OCI-LY1 (cell line): ENCODE measurements at regions not wholly inside any gene's neighbourhood (a gene's known extent, or its start where the extent isn't known, plus 50 kb on each side); places are given as distances from the start of the nearest gene placed in this dataset.

Experiments
- CTCF ChIP-seq: fragments of 200-600 bp; sonication (generic), shearing (Covaris generic); IDR thresholded peaks from 2 replicates; pipeline ENCODE4 v1.5.1; 2017; ENCODE audit warnings: mild to moderate bottlenecking, antibody characterized with exemption, low read length, moderate library complexity, mixed read lengths
- EZH2 ChIP-seq: fragments of 200-600 bp; sonication (generic), shearing (Covaris generic); IDR thresholded peaks from 2 replicates; pipeline ENCODE4 v1.8.0; 2017; ENCODE audit warnings: borderline replicate concordance, mixed run types, mild to moderate bottlenecking, antibody characterized with exemption, low read length, moderate library complexity, mixed read lengths

GRCh38 chr2:76469066-76469465, 758.4 kb upstream of the GCFC2 start:
- TF ChIP-seq CTCF (no peak), EZH2 (no peak)
